ENCODE measurements at regions not wholly inside any gene's neighbourhood (a gene's known extent, or its start where the extent isn't known, plus 50 kb on each side); places are given as distances from the start of the nearest gene placed in this dataset.

DNA sequence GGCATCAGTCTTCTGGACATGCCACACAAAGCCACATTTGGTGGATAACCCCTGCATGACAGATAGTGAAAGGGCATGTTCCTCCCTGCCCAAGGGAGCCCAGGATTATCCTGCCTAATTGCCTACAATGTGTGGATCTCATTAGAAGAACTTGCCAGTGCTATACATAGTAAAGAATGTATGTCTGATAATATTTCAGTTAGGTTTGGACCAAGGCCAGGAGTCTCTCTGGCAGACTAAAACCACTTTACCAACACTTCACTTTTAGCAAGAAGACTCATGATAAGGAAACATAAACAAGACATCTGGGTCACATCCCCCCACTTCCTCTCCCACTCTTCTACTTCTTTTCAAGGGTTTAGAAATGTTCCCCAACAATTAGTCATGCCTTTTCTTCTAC lies 196.7 kb downstream of the MTERF1 start:
- no peaks in the 10 kb centered on the region for H3K36me3 ChIP-seq (ENCODE audit: control insufficient read depth, low read length)

GRCh38 chr7:91685544-91685943 lies 195.0 kb downstream of the MTERF1 start:
- Histone ChIP-seq H3K4me3 (ENCODE audit: low read length) (no peak overlapping the region), H3K36me3 (ENCODE audit: control insufficient read depth, low read length) (no peaks in the 10 kb centered on the region), H3K79me2 (ENCODE audit: control insufficient read depth, low read length) (no peaks in the 10 kb centered on the region), H3K27me3 (ENCODE audit: control insufficient read depth, low read length) (0 out of 2 replicates have a peak, but pooled peaks cover 3% of the 10 kb centered on the region), H4K20me1 (ENCODE audit: control insufficient read depth, insufficient read depth, low read depth, low read length) (no peaks in the 10 kb centered on the region), H3K9me3 (ENCODE audit: control insufficient read depth, insufficient read depth, low read length) (peaks cover 15% of the 10 kb centered on the region; the same call in 1 of the 2 replicates), H3K9me2 (replicated peaks; ENCODE audit: control insufficient read depth, low read length) (no peaks in the 10 kb centered on the region), H3K4me2 (ENCODE audit: low read length) (no peak overlapping the region), H3K4me1 (ENCODE audit: control insufficient read depth, low read length) (no peaks in the 10 kb centered on the region), H3F3A (ENCODE audit: control insufficient read depth, insufficient read depth) (no peaks in the 10 kb centered on the region), H3K27ac (ENCODE audit: low read depth, low read length) (no peak overlapping the region)
- TF ChIP-seq EZH2phosphoT487 (IDR thresholded peaks at IDR 0.05; ENCODE audit: borderline replicate concordance, low read length) (no peak), CTCF (IDR thresholded peaks at IDR 0.05; ENCODE audit: low read depth, low read length, poor library complexity, severe bottlenecking) (no peak)

More for the DNA sequence above, 196.7 kb downstream of the MTERF1 start:
- Histone ChIP-seq H3K4me2 (ENCODE audit: low read length) (no peak overlapping the region), H3K4me3 (ENCODE audit: low read length) (no peak overlapping the region), H3K79me2 (ENCODE audit: control insufficient read depth, low read length) (no peaks in the 10 kb centered on the region), H3K9me2 (replicated peaks; ENCODE audit: control insufficient read depth, low read length) (no peaks in the 10 kb centered on the region), H3K27ac (ENCODE audit: low read depth, low read length) (no peak overlapping the region), H3F3A (ENCODE audit: control insufficient read depth, insufficient read depth) (no peaks in the 10 kb centered on the region), H4K20me1 (ENCODE audit: control insufficient read depth, insufficient read depth, low read depth, low read length) (no peaks in the 10 kb centered on the region), H3K27me3 (ENCODE audit: control insufficient read depth, low read length) (0 out of 2 replicates have a peak, but pooled peaks cover 3% of the 10 kb centered on the region), H3K4me1 (ENCODE audit: control insufficient read depth, low read length) (no peaks in the 10 kb centered on the region), H3K9me3 (ENCODE audit: control insufficient read depth, insufficient read depth, low read length) (peaks cover 15% of the 10 kb centered on the region; the same call in 1 of the 2 replicates)
- TF ChIP-seq EZH2phosphoT487 (IDR thresholded peaks at IDR 0.05; ENCODE audit: borderline replicate concordance, low read length) (no peak), CTCF (IDR thresholded peaks at IDR 0.05; ENCODE audit: low read depth, low read length, poor library complexity, severe bottlenecking) (no peak)

GRCh38 chr7:91690541-91691070 lies 189.9 kb downstream of the MTERF1 start:
- H3K4me3 ChIP-seq (ENCODE audit: low read length) = no peak overlapping the region
- H4K20me1 ChIP-seq (ENCODE audit: control insufficient read depth, insufficient read depth, low read depth, low read length) = no peaks in the 10 kb centered on the region
- no peak for TF ChIP-seq EZH2phosphoT487 (IDR thresholded peaks at IDR 0.05; ENCODE audit: borderline replicate concordance, low read length)
- H3K27me3 ChIP-seq (ENCODE audit: control insufficient read depth, low read length) = peaks cover 14% of the 10 kb centered on the region; the same call in 1 of the 2 replicates
- H3K4me1 ChIP-seq (ENCODE audit: control insufficient read depth, low read length) = no peaks in the 10 kb centered on the region
- H3K27ac ChIP-seq (ENCODE audit: low read depth, low read length) = no peak overlapping the region
- H3K9me2 ChIP-seq (replicated peaks; ENCODE audit: control insufficient read depth, low read length) = no peaks in the 10 kb centered on the region
- H3K36me3 ChIP-seq (ENCODE audit: control insufficient read depth, low read length) = no peaks in the 10 kb centered on the region
- no peaks in the 10 kb centered on the region for H3F3A ChIP-seq (ENCODE audit: control insufficient read depth, insufficient read depth)
- H3K79me2 ChIP-seq (ENCODE audit: control insufficient read depth, low read length) = no peaks in the 10 kb centered on the region
- H3K4me2 ChIP-seq (ENCODE audit: low read length) = no peak overlapping the region
- H3K9me3 ChIP-seq (ENCODE audit: control insufficient read depth, insufficient read depth, low read length) = no peaks in the 10 kb centered on the region

DNA sequence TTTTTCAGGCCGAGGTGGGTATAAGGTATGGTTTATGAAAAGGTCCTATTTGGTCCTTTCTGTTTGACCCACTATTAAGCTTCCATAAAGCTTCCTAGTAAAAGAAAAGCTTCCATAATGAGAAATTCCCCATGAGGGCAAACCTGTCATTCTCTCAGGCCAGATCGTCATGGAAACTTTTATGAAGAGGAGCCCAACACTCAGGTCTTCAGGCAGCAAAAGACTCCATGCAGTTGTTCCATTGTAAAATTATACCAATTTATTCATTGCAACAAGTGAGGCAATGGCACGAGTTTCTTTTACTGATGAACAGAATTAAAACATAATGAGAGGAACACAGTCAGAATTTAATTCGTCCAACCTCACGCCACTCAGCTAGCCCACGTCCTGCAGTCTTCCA lies 188.6 kb downstream of the MTERF1 start:
- Histone ChIP-seq H3K4me1 (ENCODE audit: control insufficient read depth, low read length) (no peaks in the 10 kb centered on the region), H3K36me3 (ENCODE audit: control insufficient read depth, low read length) (no peaks in the 10 kb centered on the region), H3K79me2 (ENCODE audit: control insufficient read depth, low read length) (no peaks in the 10 kb centered on the region), H4K20me1 (ENCODE audit: control insufficient read depth, insufficient read depth, low read depth, low read length) (no peaks in the 10 kb centered on the region), H3K4me3 (ENCODE audit: low read length) (no peak overlapping the region), H3K4me2 (ENCODE audit: low read length) (no peak overlapping the region), H3K9me2 (replicated peaks; ENCODE audit: control insufficient read depth, low read length) (no peaks in the 10 kb centered on the region), H3F3A (ENCODE audit: control insufficient read depth, insufficient read depth) (no peaks in the 10 kb centered on the region), H3K9me3 (ENCODE audit: control insufficient read depth, insufficient read depth, low read length) (no peaks in the 10 kb centered on the region), H3K27ac (ENCODE audit: low read depth, low read length) (no peak overlapping the region), H3K27me3 (ENCODE audit: control insufficient read depth, low read length) (peaks cover 14% of the 10 kb centered on the region; the same call in 1 of the 2 replicates)
- TF ChIP-seq EZH2phosphoT487 (IDR thresholded peaks at IDR 0.05; ENCODE audit: borderline replicate concordance, low read length) = no peak
- no peak for TF ChIP-seq CTCF (IDR thresholded peaks at IDR 0.05; ENCODE audit: low read depth, low read length, poor library complexity, severe bottlenecking)

Measured in DOHH2 (cell line).